ENCODE measurements at regions not wholly inside any gene's neighbourhood (a gene's known extent, or its start where the extent isn't known, plus 50 kb on each side); places are given as distances from the start of the nearest gene placed in this dataset.

GRCh38 chr12:24404086-24404815 is 454.8 kb upstream of the SOX5 start:
- TF ChIP-seq MAX (IDR thresholded peaks at IDR 0.05; ENCODE audit: low read depth, low read length) (no peak), CTCF (IDR thresholded peaks at IDR 0.05; ENCODE audit: low read depth, low read length) (no peak), POLR2A (IDR thresholded peaks at IDR 0.05; ENCODE audit: extremely low read depth, insufficient read length) (no peak), MYC (IDR thresholded peaks at IDR 0.05; ENCODE audit: low read depth, low read length) (no peak)

Measured in NB4 (cell line).